Superior temporal gyrus (tissue), 1 donor: ENCODE measurements at regions not wholly inside any gene's neighbourhood (a gene's known extent, or its start where the extent isn't known, plus 50 kb on each side); places are given as distances from the start of the nearest gene placed in this dataset.

Experiments
- DNase-seq: peaks from one replicate; pipeline ENCODE4 v3.0.0-alpha.2; 2016; ENCODE audit errors: extremely low spot score

DNA sequence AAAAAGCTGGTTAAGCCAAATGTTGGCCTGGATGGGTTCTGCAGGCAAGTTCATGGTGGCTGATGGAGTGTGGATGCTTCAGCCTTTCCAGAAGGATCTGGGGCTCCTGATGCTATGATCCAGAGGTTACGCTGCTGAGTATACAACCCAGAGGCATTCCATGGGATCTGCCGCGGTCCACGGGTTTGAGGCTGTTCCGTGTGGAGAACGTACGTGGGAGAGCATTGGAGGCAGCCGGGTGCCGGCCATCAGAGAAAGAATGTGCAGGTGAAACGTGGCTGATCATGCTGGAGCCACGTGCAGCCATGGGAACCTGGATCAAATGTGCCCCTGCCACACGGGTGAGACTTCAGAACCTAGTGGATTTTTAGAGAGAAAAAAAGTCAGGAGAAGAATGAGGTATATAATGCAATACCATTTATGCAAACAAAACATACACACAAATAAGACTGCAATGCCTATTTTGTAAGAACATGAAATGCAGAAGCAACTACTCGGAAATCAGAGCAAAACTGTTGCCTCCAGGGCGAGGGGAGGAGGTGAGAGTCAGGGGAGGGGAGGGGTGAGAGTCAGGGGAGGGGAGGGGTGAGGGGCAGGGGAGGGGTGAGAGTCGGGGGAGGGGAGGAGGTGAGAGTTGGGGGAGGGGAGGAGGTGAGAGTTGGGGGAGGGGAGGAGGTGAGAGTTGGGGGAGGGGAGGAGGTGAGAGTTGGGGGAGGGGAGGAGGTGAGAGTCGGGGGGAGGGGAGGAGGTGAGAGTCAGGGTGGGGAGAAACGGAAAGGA is 116.5 kb upstream of the C1orf174 start:
- no peak for DNase-seq

GRCh38 chr1:4017636-4018365 is 117.7 kb upstream of the C1orf174 start:
- peak; percentile 14 for DNase-seq

GRCh38 chr1:4018466-4019146 is 118.5 kb upstream of the C1orf174 start:
- DNase-seq, result peak; percentile 40

DNA sequence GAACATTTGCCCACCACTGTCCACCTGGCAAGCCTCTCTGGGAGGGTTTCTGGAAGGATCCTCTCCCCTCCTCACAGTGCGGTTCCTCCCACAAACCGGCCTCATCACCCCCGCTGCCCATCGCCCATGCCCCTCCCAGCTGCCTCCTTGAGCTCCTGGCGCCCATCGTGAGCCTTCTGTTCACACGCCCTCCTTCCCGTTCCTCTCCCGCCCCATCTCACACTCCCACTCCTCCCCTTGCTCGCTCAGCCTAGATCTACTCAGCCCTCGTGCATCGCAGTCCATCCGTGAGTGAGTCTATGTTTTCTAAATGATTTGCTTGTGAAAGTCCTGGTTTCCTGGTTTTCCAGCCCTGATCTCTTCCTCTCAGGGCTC is 119.1 kb upstream of the C1orf174 start:
- DNase-seq, result peak; percentile 20

- no peak for DNase-seq
Observed at GRCh38 chr1:4019606-4020331, 119.7 kb upstream of the C1orf174 start.

GRCh38 chr1:4020449-4020848 is 120.4 kb upstream of the C1orf174 start:
- no peak for DNase-seq

DNA sequence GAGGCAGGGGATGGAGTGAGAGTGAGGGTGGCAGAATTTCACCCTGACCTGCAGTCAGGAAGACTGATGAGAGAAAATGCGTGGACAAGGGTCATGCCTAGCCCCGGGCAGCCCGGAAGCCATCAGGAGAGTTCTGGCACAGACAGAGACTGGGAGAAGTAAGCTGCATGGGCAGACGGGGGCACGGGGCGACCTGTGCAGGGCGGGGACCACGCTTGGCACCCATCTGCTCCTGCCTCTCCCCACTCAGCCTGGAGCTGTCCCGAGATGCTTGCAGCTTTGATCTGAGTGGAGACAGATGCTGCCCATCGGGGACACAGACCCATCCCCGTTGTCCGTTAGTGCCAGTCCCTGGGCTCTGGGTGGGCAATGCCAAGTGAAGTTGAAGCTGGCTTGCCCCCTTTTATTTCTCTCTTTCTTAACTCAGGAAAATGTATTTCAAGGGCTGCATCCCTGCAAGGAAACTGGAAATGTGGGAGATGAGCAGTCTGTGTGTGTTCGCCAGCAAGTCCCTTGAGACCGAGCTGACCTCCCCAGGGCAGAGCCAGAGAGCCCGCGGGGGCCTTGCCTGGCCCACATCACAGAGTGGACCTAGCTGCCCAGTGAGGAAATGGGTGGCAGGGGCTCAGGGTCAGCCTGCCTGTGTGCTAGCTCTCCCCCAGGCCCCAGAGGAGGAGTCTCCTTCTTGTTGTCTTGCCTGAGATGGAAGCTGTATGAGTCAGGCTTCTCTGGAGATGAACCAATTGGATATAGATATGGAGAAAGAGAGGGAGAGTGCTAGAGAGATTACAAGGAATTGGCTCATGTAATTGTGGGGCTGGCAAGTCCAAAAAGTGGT is 121.3 kb upstream of the C1orf174 start:
- peak; percentile 19 for DNase-seq

DNA sequence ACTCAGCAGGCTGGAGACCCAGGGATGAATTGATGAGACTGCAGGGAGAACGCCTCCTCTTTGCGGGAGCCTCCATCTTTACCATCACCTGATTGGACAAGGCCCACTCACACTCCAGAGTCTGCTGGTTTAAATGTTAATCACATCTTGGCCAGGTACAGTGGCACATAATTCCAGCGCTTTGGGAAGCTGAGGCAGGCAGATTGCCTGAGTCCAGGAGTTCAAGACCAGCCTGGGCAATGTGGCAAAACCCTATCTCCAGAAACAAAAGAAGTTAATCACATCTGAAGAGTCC is 121.8 kb upstream of the C1orf174 start:
- DNase-seq, result no peak

- DNase-seq, result no peak
Observed at GRCh38 chr1:4022715-4023114, 122.6 kb upstream of the C1orf174 start.

DNA sequence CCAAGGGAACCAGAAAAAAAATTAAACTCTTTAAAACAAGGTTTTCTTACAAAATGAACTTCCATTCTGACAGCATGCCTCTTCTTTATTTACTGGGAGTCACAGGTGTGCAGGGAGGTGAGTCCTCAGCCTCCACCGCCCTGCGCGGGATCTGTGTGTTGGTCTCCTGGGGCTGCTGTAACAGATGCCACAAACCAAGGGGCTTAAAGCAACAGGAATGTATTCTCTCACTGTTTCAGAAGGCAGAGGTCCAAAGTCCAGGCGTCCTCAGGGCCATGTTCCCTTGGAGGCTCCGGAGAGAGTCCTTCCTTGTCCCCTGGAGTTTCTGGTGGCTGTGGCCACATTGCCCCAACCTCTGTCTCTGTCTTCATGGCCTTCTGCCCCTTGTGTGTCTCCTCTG is 123.6 kb upstream of the C1orf174 start:
- no peak for DNase-seq

DNA sequence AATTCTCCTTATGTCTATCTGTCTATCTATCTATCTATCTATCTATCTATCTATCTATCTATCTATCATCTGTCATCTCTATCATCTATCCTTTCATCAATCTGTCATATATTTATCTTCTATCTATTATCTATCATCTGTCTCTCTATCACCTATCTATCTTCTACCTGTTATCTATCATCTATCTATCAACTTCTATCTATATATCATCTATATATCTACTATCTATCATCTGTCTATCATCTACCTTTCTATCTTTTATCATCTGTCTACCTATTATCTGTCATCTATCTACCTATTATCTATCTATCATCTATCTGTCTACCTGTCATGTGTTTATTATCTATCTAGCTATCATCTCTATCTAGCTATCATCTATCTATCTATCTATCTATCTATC is 124.7 kb upstream of the C1orf174 start:
- no peak for DNase-seq

DNA sequence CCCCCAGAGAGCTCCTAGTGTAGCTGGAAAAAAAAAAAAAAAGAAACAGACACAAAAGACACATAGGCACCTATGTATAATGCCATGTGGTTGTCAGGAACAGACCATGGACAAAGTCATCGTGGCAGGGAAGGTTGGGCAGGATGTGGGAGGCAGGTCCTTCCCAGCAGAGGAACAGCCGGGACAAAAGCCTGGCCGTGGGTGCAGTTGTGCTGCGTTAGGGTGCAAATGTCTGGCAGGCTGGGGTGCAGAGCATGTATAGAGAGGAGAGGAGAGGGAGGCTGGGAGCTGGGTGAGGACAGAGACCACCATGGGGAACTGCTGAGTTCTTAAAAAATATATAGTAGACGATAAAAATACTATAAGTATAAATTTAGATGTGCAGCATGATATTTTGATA is 125.7 kb upstream of the C1orf174 start:
- no peak for DNase-seq

DNA sequence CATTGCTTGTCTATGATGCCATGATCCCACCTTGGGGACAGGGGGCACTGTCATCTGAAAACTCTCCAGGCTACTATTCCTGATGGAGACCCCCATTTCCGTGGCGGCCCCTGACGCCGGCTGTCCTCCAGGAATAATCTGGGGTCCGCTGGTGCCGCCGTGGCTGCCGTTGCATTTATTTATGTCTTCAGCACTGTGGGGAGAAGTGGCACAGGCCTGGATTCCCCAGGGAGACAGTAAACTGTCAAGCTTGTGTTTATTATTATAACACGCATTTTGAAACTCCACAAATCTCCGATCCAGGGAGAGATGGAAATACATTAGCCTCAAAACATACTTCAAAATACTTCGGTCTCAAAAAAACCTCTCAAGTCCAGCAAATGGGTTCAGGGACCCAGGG is 126.9 kb upstream of the C1orf174 start:
- no peak for DNase-seq

DNA sequence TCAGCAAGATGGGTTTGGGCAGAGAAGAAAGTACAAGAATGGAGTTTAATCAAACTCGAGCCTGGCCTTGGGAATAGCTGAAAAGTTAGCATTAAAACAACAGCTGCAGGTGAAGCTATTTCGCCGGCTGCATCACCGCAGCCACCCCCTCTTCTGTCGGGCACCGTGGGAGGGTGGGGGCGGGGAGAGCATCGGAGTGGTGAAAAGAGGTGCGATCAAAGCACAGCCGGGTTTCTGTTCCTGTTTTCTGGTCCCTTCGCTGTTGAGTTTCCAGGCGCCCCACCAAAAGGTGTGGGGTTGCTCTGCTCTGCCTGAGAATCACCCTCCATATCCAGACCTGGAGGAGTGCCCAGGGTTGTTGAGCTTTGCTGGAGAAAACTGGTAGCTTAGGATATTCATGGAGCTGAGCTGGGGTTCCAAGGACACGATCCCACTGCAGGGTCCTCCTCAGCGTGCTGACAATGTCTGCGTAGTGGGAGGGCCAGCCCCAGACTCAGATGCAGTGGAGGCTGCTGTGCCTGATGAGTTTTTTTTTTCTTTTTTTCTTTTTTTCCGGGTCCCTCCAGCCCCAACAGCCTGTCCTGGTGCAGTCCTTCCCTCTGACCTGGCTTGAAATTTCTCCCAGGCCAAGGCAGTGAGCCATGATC is 127.5 kb upstream of the C1orf174 start:
- DNase-seq, result no peak

GRCh38 chr1:4028139-4028501 is 128.0 kb upstream of the C1orf174 start:
- no peak for DNase-seq

GRCh38 chr1:4029376-4029775 is 129.3 kb upstream of the C1orf174 start:
- no peak for DNase-seq

- no peak for DNase-seq
Observed at GRCh38 chr1:4032571-4032970, 132.5 kb upstream of the C1orf174 start.

DNA sequence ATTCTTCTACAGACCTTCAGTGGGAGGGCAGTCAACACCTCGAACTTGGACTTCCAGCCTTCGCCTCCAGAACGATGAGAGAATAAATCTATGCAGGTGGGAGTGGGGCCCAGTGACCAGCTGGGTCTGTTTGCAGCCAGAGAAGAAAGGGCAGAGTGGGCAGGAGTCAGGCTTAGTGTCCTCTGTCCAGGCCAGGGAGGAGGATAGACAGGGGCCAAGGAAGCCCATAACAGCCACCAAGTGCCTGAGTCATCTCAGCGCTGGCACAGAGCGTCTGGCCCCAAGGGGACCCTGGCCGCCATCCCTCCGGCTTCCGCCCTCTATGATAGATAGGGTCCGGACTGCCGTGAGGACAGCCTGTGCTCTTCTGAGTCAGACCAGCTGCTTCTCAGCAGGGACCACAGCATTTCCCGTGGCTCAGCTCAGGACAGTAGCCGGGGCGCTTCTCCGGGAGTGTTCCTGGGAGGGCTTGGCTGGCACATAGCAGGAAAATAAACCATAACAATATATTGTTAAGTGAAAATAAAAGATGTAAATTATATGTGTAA is 133.1 kb upstream of the C1orf174 start:
- DNase-seq, result no peak

GRCh38 chr1:4033713-4034112 is 133.6 kb upstream of the C1orf174 start:
- no peak for DNase-seq

GRCh38 chr1:4034318-4034887 is 134.3 kb upstream of the C1orf174 start:
- no peak for DNase-seq
